GM20000 (cell line): ENCODE measurements at regions not wholly inside any gene's neighbourhood (a gene's known extent, or its start where the extent isn't known, plus 50 kb on each side); places are given as distances from the start of the nearest gene placed in this dataset.

Experiments
- DNase-seq: peaks from one replicate; pipeline ENCODE4 v3.0.0; 2012; ENCODE audit warnings: low spot score
- TF ChIP-seq, protein P1 (sequence below): IDR thresholded peaks from 2 replicates; pipeline ENCODE4 v1.5.1; 2012; ENCODE audit warnings: mild to moderate bottlenecking, control low read depth; ENCODE audit errors: extremely low read depth, missing control alignments

DNA sequence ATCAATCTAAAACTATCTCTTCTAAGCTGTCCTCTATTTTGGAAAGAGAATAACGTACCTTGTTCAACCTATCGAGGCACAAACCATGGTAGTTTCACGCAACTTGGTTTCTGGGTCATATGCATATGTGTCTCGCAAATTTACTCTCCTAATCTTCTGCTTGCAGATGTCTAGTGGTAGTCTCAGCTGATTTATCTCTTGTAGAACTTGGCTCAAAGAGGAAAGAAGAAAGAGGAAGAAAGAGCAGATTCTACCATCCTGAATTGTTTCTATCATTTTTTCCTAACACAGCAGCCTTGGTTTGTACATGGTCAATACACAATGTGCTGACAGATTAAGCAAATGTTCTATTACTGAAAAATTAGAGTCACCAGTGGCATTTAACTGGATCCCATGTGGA lies 282.3 kb downstream of the SPRY2 start:
- no peak for DNase-seq
- TF ChIP-seq, protein P1, sequence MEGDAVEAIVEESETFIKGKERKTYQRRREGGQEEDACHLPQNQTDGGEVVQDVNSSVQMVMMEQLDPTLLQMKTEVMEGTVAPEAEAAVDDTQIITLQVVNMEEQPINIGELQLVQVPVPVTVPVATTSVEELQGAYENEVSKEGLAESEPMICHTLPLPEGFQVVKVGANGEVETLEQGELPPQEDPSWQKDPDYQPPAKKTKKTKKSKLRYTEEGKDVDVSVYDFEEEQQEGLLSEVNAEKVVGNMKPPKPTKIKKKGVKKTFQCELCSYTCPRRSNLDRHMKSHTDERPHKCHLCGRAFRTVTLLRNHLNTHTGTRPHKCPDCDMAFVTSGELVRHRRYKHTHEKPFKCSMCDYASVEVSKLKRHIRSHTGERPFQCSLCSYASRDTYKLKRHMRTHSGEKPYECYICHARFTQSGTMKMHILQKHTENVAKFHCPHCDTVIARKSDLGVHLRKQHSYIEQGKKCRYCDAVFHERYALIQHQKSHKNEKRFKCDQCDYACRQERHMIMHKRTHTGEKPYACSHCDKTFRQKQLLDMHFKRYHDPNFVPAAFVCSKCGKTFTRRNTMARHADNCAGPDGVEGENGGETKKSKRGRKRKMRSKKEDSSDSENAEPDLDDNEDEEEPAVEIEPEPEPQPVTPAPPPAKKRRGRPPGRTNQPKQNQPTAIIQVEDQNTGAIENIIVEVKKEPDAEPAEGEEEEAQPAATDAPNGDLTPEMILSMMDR: no peak

DNA sequence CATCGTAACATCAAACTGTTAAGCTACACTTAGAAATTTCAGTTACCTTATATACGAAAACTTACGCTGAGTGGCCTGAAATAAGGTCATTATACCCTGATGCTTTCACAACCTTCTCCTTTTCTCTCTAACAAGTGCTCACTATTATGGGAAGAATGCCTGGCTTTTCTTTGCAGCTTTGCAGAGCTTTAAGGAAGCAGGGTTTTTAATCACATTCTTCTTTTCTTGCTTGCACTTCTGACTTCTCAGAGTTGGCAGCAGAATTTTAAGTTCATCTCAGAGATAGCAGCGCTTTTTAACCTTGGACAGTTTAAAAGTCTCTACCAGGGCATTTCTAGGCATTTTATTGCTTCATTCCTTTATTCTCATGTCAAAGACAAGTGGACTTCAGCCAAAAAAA lies 285.1 kb downstream of the SPRY2 start:
- TF ChIP-seq, protein P1: no peak
- DNase-seq: no peak

DNA sequence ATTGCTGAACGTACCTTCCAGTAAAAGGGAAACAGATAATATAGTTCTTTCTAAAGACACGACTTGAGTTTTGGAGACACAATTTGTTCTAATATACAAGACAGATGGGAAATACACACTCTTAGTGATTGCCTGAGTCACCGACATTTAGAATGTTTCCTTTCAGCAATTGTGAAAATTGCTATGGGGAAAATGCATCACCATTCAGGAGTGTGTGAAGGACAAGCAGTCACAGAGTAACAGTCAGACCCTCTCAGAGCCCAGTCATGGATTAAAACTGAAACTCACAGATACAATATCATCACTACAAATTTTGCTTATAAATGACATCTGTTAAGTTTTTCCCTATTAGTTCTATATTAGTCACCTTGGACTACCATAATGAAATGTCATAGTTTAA lies 286.1 kb downstream of the SPRY2 start:
- TF ChIP-seq, protein P1: no peak
- no peak for DNase-seq

DNA sequence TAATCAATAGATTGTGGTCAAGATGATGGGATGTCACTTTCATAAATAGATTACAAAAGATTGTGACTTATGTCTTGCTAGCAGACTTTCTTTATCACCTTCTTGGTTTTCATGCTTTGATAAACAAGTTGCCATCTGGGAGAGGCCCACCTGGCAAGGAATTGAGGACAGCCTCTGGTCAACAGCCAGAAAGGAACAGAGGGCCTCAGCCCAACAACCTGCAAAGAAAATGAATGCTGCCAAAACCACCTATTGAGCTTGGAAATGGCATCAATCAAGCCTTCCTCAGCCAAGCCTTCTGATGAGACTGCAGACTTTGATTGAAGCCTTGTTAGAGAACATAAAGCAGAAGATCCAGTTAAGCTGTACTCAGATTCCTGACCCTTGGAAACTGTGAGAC lies 288.6 kb downstream of the SPRY2 start:
- TF ChIP-seq, protein P1: no peak
- no peak for DNase-seq

DNA sequence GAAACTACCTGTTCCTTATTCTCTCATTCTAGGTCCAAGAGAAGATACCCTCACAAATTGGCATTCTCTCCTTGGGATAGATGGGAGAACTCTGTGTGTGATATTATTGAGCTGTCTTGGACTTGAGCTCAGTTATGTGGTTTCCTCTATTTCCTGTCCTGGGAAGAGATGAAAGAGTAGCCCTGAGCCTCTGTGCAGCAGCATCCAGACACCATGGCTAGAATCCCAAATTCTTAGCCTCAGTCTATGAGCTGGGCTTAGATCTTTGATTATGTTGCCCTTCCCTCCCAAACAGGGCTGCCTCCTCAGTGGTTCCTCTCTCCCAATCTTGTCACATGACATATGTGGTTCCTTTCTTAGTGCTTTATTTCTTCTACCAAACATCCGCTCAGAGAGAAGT lies 290.7 kb downstream of the SPRY2 start:
- TF ChIP-seq, protein P1: no peak
- DNase-seq: no peak

DNA sequence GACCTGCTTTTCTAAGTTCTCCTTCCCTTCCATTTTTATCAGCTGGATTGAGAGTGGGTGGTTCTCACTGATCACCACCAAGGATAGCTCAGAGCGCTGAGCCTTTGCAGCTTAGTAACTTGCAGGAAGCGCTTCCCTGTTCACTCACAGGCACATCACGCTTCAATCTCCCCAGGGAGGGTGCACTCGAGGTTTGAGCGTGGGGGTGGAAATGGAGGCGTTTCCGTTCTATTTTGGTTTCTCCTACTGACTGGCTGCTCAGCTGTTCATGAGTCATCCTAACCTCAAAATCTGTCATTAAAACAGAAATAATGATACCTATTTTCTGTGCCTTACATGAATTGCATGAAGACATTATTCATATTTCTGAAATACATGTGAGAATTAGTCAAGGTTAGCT lies 292.1 kb downstream of the SPRY2 start:
- DNase-seq: peak; percentile 69
- TF ChIP-seq, protein P1: no peak

DNA sequence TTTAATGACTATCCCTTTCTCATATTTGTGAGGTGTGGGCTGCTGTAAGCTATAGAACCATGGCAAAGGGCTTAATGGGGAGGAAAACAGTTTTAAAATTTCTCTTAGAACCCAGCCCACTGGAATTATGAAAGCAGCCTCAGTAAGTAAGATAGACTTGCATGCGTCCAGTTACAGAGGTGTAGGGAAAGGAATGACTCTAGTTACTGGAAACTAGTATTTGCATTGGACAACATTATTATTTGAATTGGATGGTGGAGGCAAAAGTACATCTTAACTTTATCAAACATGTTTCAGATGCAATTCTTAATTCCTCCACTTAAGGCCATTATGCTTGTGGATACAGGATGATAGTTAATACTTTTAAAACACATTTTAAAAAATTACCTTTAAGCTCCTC lies 292.9 kb downstream of the SPRY2 start:
- no peak for DNase-seq

More for the DNA sequence above, 292.9 kb downstream of the SPRY2 start:
- TF ChIP-seq, protein P1: no peak
